ENCODE measurements at regions not wholly inside any gene's neighbourhood (a gene's known extent, or its start where the extent isn't known, plus 50 kb on each side); places are given as distances from the start of the nearest gene placed in this dataset.

DNA sequence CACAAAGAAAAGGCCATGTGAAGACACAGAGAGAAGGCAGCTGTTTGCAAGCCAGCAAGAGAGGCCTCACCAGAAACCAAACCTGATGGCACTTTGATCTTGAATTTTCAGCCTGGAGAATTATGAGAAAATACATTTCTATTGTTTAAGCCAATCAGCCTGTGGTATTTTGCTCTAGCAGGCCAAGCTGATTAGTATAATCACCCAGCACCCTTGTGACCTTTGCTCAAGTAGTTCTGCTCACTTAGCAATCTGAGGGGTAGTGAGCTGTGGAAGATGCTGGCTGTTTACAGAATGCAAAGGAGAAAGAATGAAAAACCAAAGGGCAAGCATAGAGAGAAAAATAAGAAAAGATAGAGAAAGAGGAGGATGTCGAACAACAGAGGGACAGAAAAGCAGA is 396.4 kb upstream of the BOD1L1 start:
- H3K4me1 ChIP-seq (ENCODE audit: control insufficient read depth in 2 of 3, insufficient read depth in 2 of 3, low read depth in 1 of 3, low read length in 3 of 3), result peaks cover 0 to 15% (median 6%) of the 10 kb centered on the region in 3 donors
- FAIRE-seq (no peak), DNase-seq (peak in 1 of 5 donors; percentile 13)
- peaks cover 0 to 2% (median 0%) of the 10 kb centered on the region in 3 donors for H3K9me3 ChIP-seq (ENCODE audit: control insufficient read depth in 2 of 3, insufficient read depth in 1 of 3, low read length in 3 of 3)
- TF ChIP-seq, protein P1, sequence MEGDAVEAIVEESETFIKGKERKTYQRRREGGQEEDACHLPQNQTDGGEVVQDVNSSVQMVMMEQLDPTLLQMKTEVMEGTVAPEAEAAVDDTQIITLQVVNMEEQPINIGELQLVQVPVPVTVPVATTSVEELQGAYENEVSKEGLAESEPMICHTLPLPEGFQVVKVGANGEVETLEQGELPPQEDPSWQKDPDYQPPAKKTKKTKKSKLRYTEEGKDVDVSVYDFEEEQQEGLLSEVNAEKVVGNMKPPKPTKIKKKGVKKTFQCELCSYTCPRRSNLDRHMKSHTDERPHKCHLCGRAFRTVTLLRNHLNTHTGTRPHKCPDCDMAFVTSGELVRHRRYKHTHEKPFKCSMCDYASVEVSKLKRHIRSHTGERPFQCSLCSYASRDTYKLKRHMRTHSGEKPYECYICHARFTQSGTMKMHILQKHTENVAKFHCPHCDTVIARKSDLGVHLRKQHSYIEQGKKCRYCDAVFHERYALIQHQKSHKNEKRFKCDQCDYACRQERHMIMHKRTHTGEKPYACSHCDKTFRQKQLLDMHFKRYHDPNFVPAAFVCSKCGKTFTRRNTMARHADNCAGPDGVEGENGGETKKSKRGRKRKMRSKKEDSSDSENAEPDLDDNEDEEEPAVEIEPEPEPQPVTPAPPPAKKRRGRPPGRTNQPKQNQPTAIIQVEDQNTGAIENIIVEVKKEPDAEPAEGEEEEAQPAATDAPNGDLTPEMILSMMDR (IDR thresholded peaks at IDR 0.05; ENCODE audit: borderline replicate concordance, extremely low read depth, insufficient read depth), result no peak
- intact Hi-C loops (cut with DNase I), result no loop called here
- no peaks in the 10 kb centered on the region for H3K36me3 ChIP-seq (ENCODE audit: control insufficient read depth in 2 of 3, insufficient read depth in 3 of 3, low read length in 3 of 3)
- H3K9ac ChIP-seq (ENCODE audit: low read length in 3 of 3), result no peak overlapping the region
- peak overlapping the region in 1 of 2 donors; percentile 18 for H3K27ac ChIP-seq (ENCODE audit: low read depth in 2 of 2, low read length in 2 of 2)
- no peaks in the 10 kb centered on the region for H3K27me3 ChIP-seq (ENCODE audit: control insufficient read depth, insufficient read depth, low read length)
- no peak overlapping the region for H3K4me3 ChIP-seq (ENCODE audit: low read length in 3 of 3)

DNA sequence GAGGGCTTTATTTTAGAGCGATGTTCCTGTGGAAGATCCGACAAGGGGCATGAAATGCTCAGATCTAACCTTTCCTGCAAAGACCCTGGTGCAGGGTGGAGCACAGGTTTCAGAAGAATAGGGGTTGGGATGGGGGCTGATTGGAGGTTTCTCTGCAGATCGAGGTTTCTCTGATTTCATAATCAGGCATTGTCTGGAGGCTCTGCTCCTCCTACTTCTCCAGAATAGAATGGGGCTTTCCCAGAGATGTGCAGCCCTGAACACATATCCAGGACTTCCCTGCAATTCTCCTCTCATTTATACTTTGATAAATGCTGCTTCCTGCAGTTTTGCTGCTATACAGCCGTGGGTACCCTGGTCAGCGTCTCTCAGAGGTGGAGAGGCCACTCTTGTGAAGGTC is 397.6 kb upstream of the BOD1L1 start:
- peaks cover 0 to 2% (median 0%) of the 10 kb centered on the region in 3 donors for H3K9me3 ChIP-seq (ENCODE audit: control insufficient read depth in 2 of 3, insufficient read depth in 1 of 3, low read length in 3 of 3)
- no peak overlapping the region for H3K27ac ChIP-seq (ENCODE audit: low read depth in 2 of 2, low read length in 2 of 2)
- peaks cover 0 to 15% (median 6%) of the 10 kb centered on the region in 3 donors for H3K4me1 ChIP-seq (ENCODE audit: control insufficient read depth in 2 of 3, insufficient read depth in 2 of 3, low read depth in 1 of 3, low read length in 3 of 3)
- no peak for FAIRE-seq
- DNase-seq, result no peak
- intact Hi-C loops (cut with DNase I), result no loop called here
- no peaks in the 10 kb centered on the region for H3K36me3 ChIP-seq (ENCODE audit: control insufficient read depth in 2 of 3, insufficient read depth in 3 of 3, low read length in 3 of 3)
- TF ChIP-seq, protein P1 (IDR thresholded peaks at IDR 0.05; ENCODE audit: borderline replicate concordance, extremely low read depth, insufficient read depth), result no peak
- H3K4me3 ChIP-seq (ENCODE audit: low read length in 3 of 3), result no peak overlapping the region
- no peaks in the 10 kb centered on the region for H3K27me3 ChIP-seq (ENCODE audit: control insufficient read depth, insufficient read depth, low read length)
- H3K9ac ChIP-seq (ENCODE audit: low read length in 3 of 3), result no peak overlapping the region

DNA sequence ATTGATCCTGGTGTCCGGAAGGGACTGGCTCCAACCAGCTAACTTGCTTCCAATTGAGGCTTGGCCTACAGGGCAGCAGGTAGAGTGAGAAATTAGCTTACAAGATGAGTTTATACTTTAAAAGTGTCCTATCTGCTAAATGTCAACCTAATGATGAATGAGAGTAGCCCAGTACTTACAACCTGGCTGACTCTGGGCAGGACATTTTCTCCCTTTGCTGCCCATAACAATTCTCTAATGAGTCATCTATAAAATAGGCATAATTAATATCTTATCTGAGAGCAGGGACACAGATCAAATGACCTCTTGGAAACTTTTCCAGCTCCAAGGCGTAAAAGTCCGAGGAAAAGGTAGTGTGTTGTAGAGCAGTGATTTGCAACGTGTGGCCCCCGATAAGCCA is 398.4 kb upstream of the BOD1L1 start:
- Histone ChIP-seq H3K4me1 (ENCODE audit: control insufficient read depth in 2 of 3, insufficient read depth in 2 of 3, low read depth in 1 of 3, low read length in 3 of 3) (peaks cover 0 to 15% (median 6%) of the 10 kb centered on the region in 3 donors), H3K27ac (ENCODE audit: low read depth in 2 of 2, low read length in 2 of 2) (no peak overlapping the region), H3K36me3 (ENCODE audit: control insufficient read depth in 2 of 3, insufficient read depth in 3 of 3, low read length in 3 of 3) (no peaks in the 10 kb centered on the region), H3K9me3 (ENCODE audit: control insufficient read depth in 2 of 3, insufficient read depth in 1 of 3, low read length in 3 of 3) (peaks cover 0 to 2% (median 0%) of the 10 kb centered on the region in 3 donors), H3K4me3 (ENCODE audit: low read length in 3 of 3) (no peak overlapping the region), H3K9ac (ENCODE audit: low read length in 3 of 3) (no peak overlapping the region), H3K27me3 (ENCODE audit: control insufficient read depth, insufficient read depth, low read length) (no peaks in the 10 kb centered on the region)
- DNase-seq, result no peak
- TF ChIP-seq, protein P1 (IDR thresholded peaks at IDR 0.05; ENCODE audit: borderline replicate concordance, extremely low read depth, insufficient read depth), result no peak
- intact Hi-C loops (cut with DNase I), result no loop called here
- FAIRE-seq, result no peak

DNA sequence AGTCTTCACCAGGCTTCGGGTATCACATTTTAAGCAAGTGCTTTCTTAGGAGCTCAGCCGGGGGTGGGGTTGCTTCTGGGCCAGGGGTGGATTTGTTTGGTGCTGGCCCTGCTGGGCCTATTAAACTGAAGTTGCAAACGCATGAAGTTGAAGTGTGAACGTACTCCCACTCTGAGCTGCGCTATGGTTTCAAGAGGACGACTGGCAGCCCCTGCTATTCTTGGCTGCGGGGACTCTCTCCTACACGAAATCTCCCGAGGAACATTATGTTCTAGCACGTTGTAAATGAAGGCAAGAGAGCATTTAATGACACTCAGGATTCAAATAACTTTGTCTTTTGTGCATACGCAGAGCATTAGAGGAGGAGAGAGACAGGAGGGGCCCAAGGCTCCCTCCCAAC is 401.3 kb upstream of the BOD1L1 start:
- no peaks in the 10 kb centered on the region for H3K27me3 ChIP-seq (ENCODE audit: control insufficient read depth, insufficient read depth, low read length)
- DNase-seq, result peak in 2 of 5 donors; percentile 4 to 11
- peaks cover 0 to 7% (median 3%) of the 10 kb centered on the region in 3 donors for H3K4me1 ChIP-seq (ENCODE audit: control insufficient read depth in 2 of 3, insufficient read depth in 2 of 3, low read depth in 1 of 3, low read length in 3 of 3)
- H3K9me3 ChIP-seq (ENCODE audit: control insufficient read depth in 2 of 3, insufficient read depth in 1 of 3, low read length in 3 of 3), result peaks cover 0 to 2% (median 0%) of the 10 kb centered on the region in 3 donors
- no peak overlapping the region for H3K27ac ChIP-seq (ENCODE audit: low read depth in 2 of 2, low read length in 2 of 2)
- no peak for FAIRE-seq
- intact Hi-C loops (cut with DNase I), result no loop called here
- H3K4me3 ChIP-seq (ENCODE audit: low read length in 3 of 3), result no peak overlapping the region
- TF ChIP-seq, protein P1 (IDR thresholded peaks at IDR 0.05; ENCODE audit: borderline replicate concordance, extremely low read depth, insufficient read depth), result no peak
- H3K36me3 ChIP-seq (ENCODE audit: control insufficient read depth in 2 of 3, insufficient read depth in 3 of 3, low read length in 3 of 3), result no peaks in the 10 kb centered on the region
- H3K9ac ChIP-seq (ENCODE audit: low read length in 3 of 3), result no peak overlapping the region
